ENCODE measurements at regions not wholly inside any gene's neighbourhood (a gene's known extent, or its start where the extent isn't known, plus 50 kb on each side); places are given as distances from the start of the nearest gene placed in this dataset.

DNA sequence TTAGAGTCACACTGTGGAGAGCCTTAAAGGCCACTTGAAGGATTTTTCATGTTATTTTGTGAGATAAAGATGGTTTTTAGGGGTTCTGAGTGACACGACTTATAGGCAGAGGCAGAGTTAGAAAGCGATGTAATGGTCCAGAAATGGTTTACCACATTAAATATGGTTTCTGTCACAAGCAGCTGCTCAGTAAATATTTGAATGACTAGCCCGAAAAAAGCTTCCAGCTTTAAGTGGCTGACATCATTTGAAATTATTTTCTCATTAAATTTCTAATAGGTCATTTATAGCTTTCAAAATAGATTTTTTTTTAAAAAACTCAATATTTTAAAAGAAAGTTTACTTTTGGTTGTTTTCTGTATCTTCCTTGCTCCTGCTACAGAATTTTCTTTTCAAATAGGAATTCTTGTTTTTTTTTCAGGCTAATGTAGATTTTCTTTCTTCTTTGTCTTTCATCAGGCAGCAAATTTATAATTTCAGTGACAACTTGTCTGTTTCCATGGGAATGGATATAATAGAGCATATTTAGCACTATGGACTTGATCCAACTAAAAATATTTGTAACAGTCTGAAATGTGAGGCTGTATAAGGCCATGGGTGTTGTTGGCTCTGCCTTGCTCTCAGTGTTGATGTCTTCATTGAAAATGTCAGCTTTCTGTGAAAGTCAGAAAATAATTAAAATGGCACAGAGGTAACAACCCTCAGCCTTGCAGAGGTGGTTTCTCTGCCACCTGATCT is 700.0 kb downstream of the TMTC2 start:
- Histone ChIP-seq H3K27ac (ENCODE audit: low read depth in 1 of 2, low read length in 2 of 2) (no peak overlapping the region), H3K4me3 (ENCODE audit: low read depth in 1 of 3, low read length in 3 of 3) (no peak overlapping the region), H3K4me1 (ENCODE audit: control insufficient read depth in 4 of 4, insufficient read depth in 4 of 4, low read length in 3 of 4) (peaks cover 0 to 7% (median 0%) of the 10 kb centered on the region in 4 donors), H3K9ac (ENCODE audit: low read depth in 1 of 2, low read length in 2 of 2) (no peak overlapping the region), H3K36me3 (ENCODE audit: control insufficient read depth in 4 of 4, insufficient read depth in 3 of 4, low read depth in 1 of 4, low read length in 3 of 4) (no peaks in the 10 kb centered on the region), H3K9me3 (ENCODE audit: control insufficient read depth in 4 of 4, low read length in 3 of 4) (no peaks in the 10 kb centered on the region), H3K27me3 (ENCODE audit: control insufficient read depth in 4 of 4, insufficient read depth in 4 of 4, low read length in 3 of 4) (no peaks in the 10 kb centered on the region)
- no peak for TF ChIP-seq FOXA1 (IDR thresholded peaks at IDR 0.05)
- TF ChIP-seq JUND (IDR thresholded peaks at IDR 0.05) = no peak
- TF ChIP-seq, protein P1, sequence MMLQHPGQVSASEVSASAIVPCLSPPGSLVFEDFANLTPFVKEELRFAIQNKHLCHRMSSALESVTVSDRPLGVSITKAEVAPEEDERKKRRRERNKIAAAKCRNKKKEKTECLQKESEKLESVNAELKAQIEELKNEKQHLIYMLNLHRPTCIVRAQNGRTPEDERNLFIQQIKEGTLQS (IDR thresholded peaks at IDR 0.05) = no peak
- TF ChIP-seq, protein P2, sequence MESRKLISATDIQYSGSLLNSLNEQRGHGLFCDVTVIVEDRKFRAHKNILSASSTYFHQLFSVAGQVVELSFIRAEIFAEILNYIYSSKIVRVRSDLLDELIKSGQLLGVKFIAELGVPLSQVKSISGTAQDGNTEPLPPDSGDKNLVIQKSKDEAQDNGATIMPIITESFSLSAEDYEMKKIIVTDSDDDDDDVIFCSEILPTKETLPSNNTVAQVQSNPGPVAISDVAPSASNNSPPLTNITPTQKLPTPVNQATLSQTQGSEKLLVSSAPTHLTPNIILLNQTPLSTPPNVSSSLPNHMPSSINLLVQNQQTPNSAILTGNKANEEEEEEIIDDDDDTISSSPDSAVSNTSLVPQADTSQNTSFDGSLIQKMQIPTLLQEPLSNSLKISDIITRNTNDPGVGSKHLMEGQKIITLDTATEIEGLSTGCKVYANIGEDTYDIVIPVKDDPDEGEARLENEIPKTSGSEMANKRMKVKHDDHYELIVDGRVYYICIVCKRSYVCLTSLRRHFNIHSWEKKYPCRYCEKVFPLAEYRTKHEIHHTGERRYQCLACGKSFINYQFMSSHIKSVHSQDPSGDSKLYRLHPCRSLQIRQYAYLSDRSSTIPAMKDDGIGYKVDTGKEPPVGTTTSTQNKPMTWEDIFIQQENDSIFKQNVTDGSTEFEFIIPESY (IDR thresholded peaks at IDR 0.05) = no peak
- no peak for TF ChIP-seq HNF4A (conservative IDR thresholded peaks at IDR 0.05)
- TF ChIP-seq GABPA (IDR thresholded peaks at IDR 0.05 in 1 of 2, conservative IDR thresholded peaks at IDR 0.05 in 1 of 2) = no peak
- no peak for TF ChIP-seq FOXA2 (IDR thresholded peaks at IDR 0.05)
- no peak for TF ChIP-seq RAD21 (IDR thresholded peaks at IDR 0.05)
- DNase-seq (ENCODE audit: low spot score) = no peak
- 69% methylated on average over 3 of the region's 3 CpGs for WGBS

DNA sequence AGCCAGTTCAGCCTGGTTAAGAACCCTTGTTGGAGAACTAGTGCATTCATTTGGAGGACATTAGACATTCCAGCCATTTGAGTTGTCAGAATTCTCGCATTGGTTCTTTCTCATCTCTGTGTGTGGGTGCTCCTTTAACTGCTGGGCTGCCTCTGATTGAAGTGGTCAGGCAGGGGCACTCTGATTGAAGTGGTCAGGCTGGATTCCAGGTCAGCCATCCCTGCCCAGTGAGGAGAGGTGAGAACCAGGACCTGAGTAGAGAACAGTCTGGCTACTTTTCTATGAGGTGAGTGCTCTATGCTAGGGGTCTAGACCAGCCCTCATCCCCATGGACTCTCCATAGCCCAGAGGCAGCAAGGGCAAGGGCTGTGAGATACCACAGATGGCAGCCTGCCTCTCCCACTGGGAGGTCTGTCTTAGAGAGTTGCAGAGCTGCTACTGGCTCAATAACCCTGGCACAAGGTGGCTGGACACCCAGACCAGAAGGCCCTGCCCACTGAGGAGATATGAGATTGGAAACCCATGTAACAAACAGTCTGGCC is 691.6 kb downstream of the TMTC2 start:
- no peak for TF ChIP-seq YY1 (IDR thresholded peaks at IDR 0.05)
- no peak for TF ChIP-seq JUND (IDR thresholded peaks at IDR 0.05)
- TF ChIP-seq, protein P3, sequence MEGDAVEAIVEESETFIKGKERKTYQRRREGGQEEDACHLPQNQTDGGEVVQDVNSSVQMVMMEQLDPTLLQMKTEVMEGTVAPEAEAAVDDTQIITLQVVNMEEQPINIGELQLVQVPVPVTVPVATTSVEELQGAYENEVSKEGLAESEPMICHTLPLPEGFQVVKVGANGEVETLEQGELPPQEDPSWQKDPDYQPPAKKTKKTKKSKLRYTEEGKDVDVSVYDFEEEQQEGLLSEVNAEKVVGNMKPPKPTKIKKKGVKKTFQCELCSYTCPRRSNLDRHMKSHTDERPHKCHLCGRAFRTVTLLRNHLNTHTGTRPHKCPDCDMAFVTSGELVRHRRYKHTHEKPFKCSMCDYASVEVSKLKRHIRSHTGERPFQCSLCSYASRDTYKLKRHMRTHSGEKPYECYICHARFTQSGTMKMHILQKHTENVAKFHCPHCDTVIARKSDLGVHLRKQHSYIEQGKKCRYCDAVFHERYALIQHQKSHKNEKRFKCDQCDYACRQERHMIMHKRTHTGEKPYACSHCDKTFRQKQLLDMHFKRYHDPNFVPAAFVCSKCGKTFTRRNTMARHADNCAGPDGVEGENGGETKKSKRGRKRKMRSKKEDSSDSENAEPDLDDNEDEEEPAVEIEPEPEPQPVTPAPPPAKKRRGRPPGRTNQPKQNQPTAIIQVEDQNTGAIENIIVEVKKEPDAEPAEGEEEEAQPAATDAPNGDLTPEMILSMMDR (IDR thresholded peaks at IDR 0.05; ENCODE audit: low read depth, low read length, missing input control) = no peak
- TF ChIP-seq HNF4G (IDR thresholded peaks at IDR 0.05) = no peak
- no peak for TF ChIP-seq MAX (IDR thresholded peaks at IDR 0.05)
- no peak for TF ChIP-seq GABPA (IDR thresholded peaks at IDR 0.05 in 1 of 2, conservative IDR thresholded peaks at IDR 0.05 in 1 of 2)
- TF ChIP-seq EGR1 (IDR thresholded peaks at IDR 0.05; ENCODE audit: low read depth in 2 of 2) = no peak
- no peak for TF ChIP-seq TAF1 (conservative IDR thresholded peaks at IDR 0.05)
- no peak for TF ChIP-seq FOXA1 (IDR thresholded peaks at IDR 0.05)
- H3K36me3 ChIP-seq (ENCODE audit: control insufficient read depth in 4 of 4, insufficient read depth in 3 of 4, low read depth in 1 of 4, low read length in 3 of 4) = no peaks in the 10 kb centered on the region
- no peak for DNase-seq (ENCODE audit: low spot score)
- peaks cover 0 to 2% (median 0%) of the 10 kb centered on the region in 4 donors for H3K27me3 ChIP-seq (ENCODE audit: control insufficient read depth in 4 of 4, insufficient read depth in 4 of 4, low read length in 3 of 4)
- 96% methylated on average over 1 of the region's 1 CpG for WGBS
- no peaks in the 10 kb centered on the region for H3K9me3 ChIP-seq (ENCODE audit: control insufficient read depth in 4 of 4, low read length in 3 of 4)
- H3K4me3 ChIP-seq (ENCODE audit: low read depth in 1 of 3, low read length in 3 of 3) = no peak overlapping the region
- no peak overlapping the region for H3K27ac ChIP-seq (ENCODE audit: low read depth in 1 of 2, low read length in 2 of 2)
- no peak overlapping the region for H3K9ac ChIP-seq (ENCODE audit: low read depth in 1 of 2, low read length in 2 of 2)
- no peaks in the 10 kb centered on the region for H3K4me1 ChIP-seq (ENCODE audit: control insufficient read depth in 4 of 4, insufficient read depth in 4 of 4, low read length in 3 of 4)
